ENCODE measurements at regions not wholly inside any gene's neighbourhood (a gene's known extent, or its start where the extent isn't known, plus 50 kb on each side); places are given as distances from the start of the nearest gene placed in this dataset.

DNA sequence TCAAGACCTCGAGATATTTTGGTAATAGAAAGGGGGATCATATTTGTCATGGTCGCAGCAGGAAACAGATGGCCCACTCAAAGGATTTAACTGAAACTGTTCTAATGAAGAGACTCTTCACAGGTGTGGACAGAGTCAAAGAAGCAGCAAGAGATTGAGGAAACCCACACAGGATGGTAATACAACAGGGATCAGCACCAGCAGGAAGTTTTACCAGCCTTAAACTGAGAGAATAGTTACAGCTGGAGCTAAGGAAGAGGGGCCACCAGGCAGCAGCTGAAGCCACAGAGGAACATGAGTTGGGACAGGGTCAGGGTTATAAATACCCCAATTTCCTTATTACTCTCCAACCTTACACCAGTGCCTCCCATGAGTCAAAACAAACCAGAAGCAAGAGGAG, 131.8 kb upstream of the UBE2E2 start:
- intact Hi-C loops (cut with micrococcal nuclease) = no loop called here
- H3K27ac ChIP-seq (ENCODE audit: low read depth, low read length) = no peak overlapping the region
- BruUV-seq (replicated peaks) = no TSS peak
- no peak overlapping the region for H3K4me3 ChIP-seq (replicated peaks in 1 of 2; ENCODE audit: low read depth in 1 of 2, low read length in 2 of 2)
- DNase-seq (ENCODE audit: low read depth, low spot score) = no peak
- CTCF ChIA-PET = no interaction called here
- no peaks in the 10 kb centered on the region for H3K79me2 ChIP-seq (ENCODE audit: insufficient read depth, low read length)
- H3K4me1 ChIP-seq (ENCODE audit: control insufficient read depth in 1 of 2, insufficient read depth in 2 of 2, low read length in 2 of 2) = no peaks in the 10 kb centered on the region
- TF ChIP-seq ELF1 (IDR thresholded peaks at IDR 0.05; ENCODE audit: borderline replicate concordance, low read depth) = no peak
- no peak for TF ChIP-seq POLR2AphosphoS5 (IDR thresholded peaks at IDR 0.05; ENCODE audit: low read depth, low read length)
- TF ChIP-seq ZNF274 (IDR thresholded peaks at IDR 0.05; ENCODE audit: low read depth, low read length) = no peak
- TF ChIP-seq FOSL1 (IDR thresholded peaks at IDR 0.05; ENCODE audit: low read depth) = no peak
- TF ChIP-seq ZFX (IDR thresholded peaks at IDR 0.05) = no peak
- no peak for TF ChIP-seq JUND (IDR thresholded peaks at IDR 0.05)
- TF ChIP-seq CBX3 (IDR thresholded peaks at IDR 0.05; ENCODE audit: low read depth) = no peak
- no peak for TF ChIP-seq EZH2phosphoT487 (IDR thresholded peaks at IDR 0.05; ENCODE audit: borderline replicate concordance)
- TF ChIP-seq, protein P1, sequence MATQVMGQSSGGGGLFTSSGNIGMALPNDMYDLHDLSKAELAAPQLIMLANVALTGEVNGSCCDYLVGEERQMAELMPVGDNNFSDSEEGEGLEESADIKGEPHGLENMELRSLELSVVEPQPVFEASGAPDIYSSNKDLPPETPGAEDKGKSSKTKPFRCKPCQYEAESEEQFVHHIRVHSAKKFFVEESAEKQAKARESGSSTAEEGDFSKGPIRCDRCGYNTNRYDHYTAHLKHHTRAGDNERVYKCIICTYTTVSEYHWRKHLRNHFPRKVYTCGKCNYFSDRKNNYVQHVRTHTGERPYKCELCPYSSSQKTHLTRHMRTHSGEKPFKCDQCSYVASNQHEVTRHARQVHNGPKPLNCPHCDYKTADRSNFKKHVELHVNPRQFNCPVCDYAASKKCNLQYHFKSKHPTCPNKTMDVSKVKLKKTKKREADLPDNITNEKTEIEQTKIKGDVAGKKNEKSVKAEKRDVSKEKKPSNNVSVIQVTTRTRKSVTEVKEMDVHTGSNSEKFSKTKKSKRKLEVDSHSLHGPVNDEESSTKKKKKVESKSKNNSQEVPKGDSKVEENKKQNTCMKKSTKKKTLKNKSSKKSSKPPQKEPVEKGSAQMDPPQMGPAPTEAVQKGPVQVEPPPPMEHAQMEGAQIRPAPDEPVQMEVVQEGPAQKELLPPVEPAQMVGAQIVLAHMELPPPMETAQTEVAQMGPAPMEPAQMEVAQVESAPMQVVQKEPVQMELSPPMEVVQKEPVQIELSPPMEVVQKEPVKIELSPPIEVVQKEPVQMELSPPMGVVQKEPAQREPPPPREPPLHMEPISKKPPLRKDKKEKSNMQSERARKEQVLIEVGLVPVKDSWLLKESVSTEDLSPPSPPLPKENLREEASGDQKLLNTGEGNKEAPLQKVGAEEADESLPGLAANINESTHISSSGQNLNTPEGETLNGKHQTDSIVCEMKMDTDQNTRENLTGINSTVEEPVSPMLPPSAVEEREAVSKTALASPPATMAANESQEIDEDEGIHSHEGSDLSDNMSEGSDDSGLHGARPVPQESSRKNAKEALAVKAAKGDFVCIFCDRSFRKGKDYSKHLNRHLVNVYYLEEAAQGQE (IDR thresholded peaks at IDR 0.05; ENCODE audit: low read depth) = no peak
- H4K20me1 ChIP-seq (ENCODE audit: insufficient read depth) = no peaks in the 10 kb centered on the region
- peaks cover 22% of the 10 kb centered on the region for H3K27me3 ChIP-seq (ENCODE audit: insufficient read depth, low read length)
- no peak overlapping the region for H2AFZ ChIP-seq (ENCODE audit: low read depth, low read length, poor library complexity, severe bottlenecking)
- H3K9me3 ChIP-seq (ENCODE audit: control insufficient read depth in 1 of 2, insufficient read depth in 1 of 2, low read depth in 1 of 2, low read length in 2 of 2) = no peaks in the 10 kb centered on the region
- H3K36me3 ChIP-seq (ENCODE audit: control insufficient read depth in 1 of 2, insufficient read depth in 2 of 2, low read length in 2 of 2) = no peaks in the 10 kb centered on the region
- ATAC-seq = no peak
- no peak overlapping the region for H3K4me2 ChIP-seq (ENCODE audit: low read length)
- H3K9ac ChIP-seq (ENCODE audit: low read length) = no peak overlapping the region
- POLR2A ChIA-PET = no interaction called here
- H3K9me2 ChIP-seq (ENCODE audit: insufficient read depth) = no peaks in the 10 kb centered on the region
- RAD21 ChIA-PET (ENCODE audit: low non-redundant PET in 1 of 2, low total read pairs in 2 of 2, uncharacterized antibody in 2 of 2, unreplicated experiment in 2 of 2) = no interaction called here
